K562 (cell line): ENCODE measurements at regions not wholly inside any gene's neighbourhood (a gene's known extent, or its start where the extent isn't known, plus 50 kb on each side); places are given as distances from the start of the nearest gene placed in this dataset.

Experiments used
- ATAC-seq: fragments of 200-7000 bp; cut with Tn5 transposase; 3 replicates; pipeline ENCODE4 v1.9.1; 2020; ENCODE audit warnings: moderate library complexity
- BruUV-seq: library from RNA; stranded (reverse); fragments of 400-500 nt; replicated peaks from 2 replicates; lab custom pipeline; 2021; lab: Mats Ljungman, UMichigan
- CTCF ChIA-PET: fragments of 300-600 bp; formaldehyde crosslinking; extraction: SDS; loops from one replicate; lab custom pipeline; 2021; ENCODE audit warnings: low intra/inter-chr PET ratio; lab: Yijun Ruan, JAX
- POLR2A ChIA-PET: fragments of 300-600, 350-650 bp; sonication (Branson Sonifier 250); formaldehyde crosslinking; extraction: SDS; loops from one replicate; lab custom pipeline; 2021; ENCODE audit warnings: antibody characterized with exemption, inconsistent platforms; lab: Yijun Ruan, JAX
- DNase-seq, 4 experiments: peaks; one replicate each; pipeline versions ENCODE4 v3.0.0 to v3.0.0-alpha.2; 2011 to 2018; ENCODE audit warnings: low spot score in 3 of 4, mixed read lengths in 3 of 4; ENCODE audit errors: extremely low read depth in 1 of 4
- FAIRE-seq: peaks from 2 replicates; lab custom pipeline; 2011; peaks lifted over from hg19 to GRCh38; lab: Jason Lieb, UNC
- H2AFZ ChIP-seq: 2 replicates; pipeline ENCODE4 v1.6.0; 2011; ENCODE audit warnings: low read depth, low read length, control low read depth, inconsistent platforms
- H3K27ac ChIP-seq: fragments of 200-600 bp; 3 replicates; pipeline ENCODE4 v1.8.0; 2011; ENCODE audit warnings: low read depth, mild to moderate bottlenecking, control low read depth, inconsistent platforms, low read length, moderate library complexity, mixed read lengths; ENCODE audit errors: extremely low read depth
- H3K27me3 ChIP-seq, 2 experiments: fragments of 300-600 bp in 1 of 2; 2 replicates in 1 of 2; 3 replicates in 1 of 2; pipeline versions ENCODE4 v1.6.0 to v1.8.0; 2011; ENCODE audit warnings: inconsistent platforms in 2 of 2, low read length in 2 of 2, mild to moderate bottlenecking in 1 of 2, mixed read lengths in 1 of 2, moderate library complexity in 1 of 2; ENCODE audit not compliant: control insufficient read depth in 2 of 2, insufficient read depth in 2 of 2
- H3K36me3 ChIP-seq: fragments of 300-600 bp; 3 replicates; pipeline ENCODE4 v1.8.0; 2011; ENCODE audit warnings: mild to moderate bottlenecking, low read length, inconsistent platforms; ENCODE audit not compliant: control insufficient read depth, insufficient read depth
- H3K4me1 ChIP-seq, 2 experiments: fragments of 200-600 bp in 1 of 2; replicated peaks in 1 of 2; 2 replicates in 1 of 2; 3 replicates in 1 of 2; pipeline versions ENCODE4 v1.5.1 to v1.8.0; 2011; ENCODE audit warnings: inconsistent platforms in 2 of 2, low read length in 2 of 2, mild to moderate bottlenecking in 1 of 2, mixed read lengths in 1 of 2, moderate library complexity in 1 of 2; ENCODE audit not compliant: control insufficient read depth in 2 of 2, insufficient read depth in 2 of 2
- H3K4me2 ChIP-seq: 2 replicates; pipeline ENCODE4 v1.6.1; 2011; ENCODE audit warnings: low read length, control low read depth, inconsistent platforms, mixed read lengths; ENCODE audit not compliant: insufficient read depth
- H3K4me3 ChIP-seq: fragments of 200-600 bp; sonication (generic), shearing (Covaris generic); 2 replicates; pipeline ENCODE4 v1.5.1; 2016; ENCODE audit warnings: control low read depth, inconsistent platforms
- H3K79me2 ChIP-seq: fragments of 200-600 bp; 3 replicates; pipeline ENCODE4 v1.8.0; 2011; ENCODE audit warnings: low read length, inconsistent platforms; ENCODE audit not compliant: control insufficient read depth, insufficient read depth
- H3K9ac ChIP-seq, 2 experiments: 2 replicates each; pipeline versions ENCODE4 v1.6.0 to v1.6.1; 2011; ENCODE audit warnings: low read depth in 2 of 2, low read length in 2 of 2, control low read depth in 1 of 2, inconsistent platforms in 1 of 2, mild to moderate bottlenecking in 1 of 2, mixed read lengths in 1 of 2; ENCODE audit not compliant: insufficient read depth in 1 of 2
- H3K9me1 ChIP-seq: one replicate; pipeline ENCODE4 v1.6.0; 2011; ENCODE audit warnings: inconsistent platforms, mild to moderate bottlenecking, low read length, moderate library complexity; ENCODE audit not compliant: control insufficient read depth, insufficient read depth
- H3K9me3 ChIP-seq: replicated peaks from 2 replicates; pipeline ENCODE4 v1.5.1; 2011; ENCODE audit warnings: low read depth, low read length, inconsistent platforms; ENCODE audit not compliant: control insufficient read depth, insufficient read depth
- H4K20me1 ChIP-seq: replicated peaks from 2 replicates; pipeline ENCODE4 v1.6.1; 2011; ENCODE audit warnings: low read length, inconsistent platforms, mixed read lengths; ENCODE audit not compliant: control insufficient read depth, insufficient read depth
- ETV5 ChIP-seq: sonication (generic); formaldehyde crosslinking; IDR thresholded peaks from 2 replicates; pipeline ENCODE4 v1.4.0; 2020; ENCODE audit warnings: low read depth, mild to moderate bottlenecking, missing genetic modification reagents
- FIP1L1 ChIP-seq: fragments of 200-400 bp; formaldehyde crosslinking; IDR thresholded peaks from 2 replicates; pipeline ENCODE4 v1.6.1; 2018; ENCODE audit warnings: mild to moderate bottlenecking, low read depth, low read length; ENCODE audit not compliant: poor library complexity, severe bottlenecking
- KLF10 ChIP-seq: fragments of 250-450 bp; sonication (Bioruptor Pico); IDR thresholded peaks from 2 replicates; pipeline ENCODE4 v1.6.1; 2021; ENCODE audit warnings: matching md5 sums
- NFRKB ChIP-seq: fragments of 450-650 bp; IDR thresholded peaks from 2 replicates; pipeline ENCODE4 v1.6.1; 2016; ENCODE audit warnings: low read depth
- PPARD ChIP-seq: fragments of 250-450 bp; sonication (Bioruptor Pico); IDR thresholded peaks from 2 replicates; pipeline ENCODE4 v1.8.0; 2022; ENCODE audit warnings: inconsistent platforms, mild to moderate bottlenecking, moderate library complexity
- SP2 ChIP-seq: IDR thresholded peaks from 2 replicates; pipeline ENCODE4 v1.6.1; 2011; ENCODE audit warnings: mild to moderate bottlenecking, low read depth, low read length, moderate library complexity; ENCODE audit not compliant: poor library complexity, severe bottlenecking; ENCODE audit errors: extremely low read depth
- STAT5A ChIP-seq: IDR thresholded peaks from 2 replicates; pipeline ENCODE4 v1.6.1; 2012; ENCODE audit warnings: low read length, inconsistent platforms, borderline replicate concordance
- ZFP36 ChIP-seq: fragments of 150-350 bp; IDR thresholded peaks from 2 replicates; pipeline ENCODE4 v1.6.1; 2018; ENCODE audit warnings: low read length, low read depth; ENCODE audit not compliant: partially characterized antibody
- WGBS: fragments of 100-300 bp; shearing (Covaris generic); methylation state at CpG from one replicate; pipeline ENCODE4 v1.1.6; 2016; ENCODE audit warnings: low coverage, mixed read lengths; ENCODE audit not compliant: insufficient coverage; ENCODE audit errors: missing lambda C conversion rate; 5-methylcytosine and 5-hydroxymethylcytosine counted together
- in situ Hi-C: fragments of 300-500 bp; cut with MboI; formaldehyde crosslinking; loops from 4 replicates; pipeline ENCODE4 v1.15.0; 2018; ENCODE audit warnings: inconsistent platforms, mixed read lengths
- intact Hi-C: fragments of 100-400 bp; cut with micrococcal nuclease; formaldehyde crosslinking; loops from 2 replicates; pipeline ENCODE4 v1.14.2; 2022
- TF ChIP-seq, protein P1 (sequence below): IDR thresholded peaks from 2 replicates; pipeline ENCODE4 v1.6.1; 2011; ENCODE audit not compliant: insufficient read length; ENCODE audit errors: extremely low read depth
- TF ChIP-seq, protein P2 (sequence below): fragments of 250-450 bp; sonication (Bioruptor Pico); IDR thresholded peaks from 2 replicates; pipeline ENCODE4 v1.5.0; 2020; ENCODE audit warnings: mild to moderate bottlenecking, borderline replicate concordance
- TF ChIP-seq, protein P3 (sequence below): fragments of 450-650 bp; formaldehyde crosslinking; IDR thresholded peaks from 2 replicates; pipeline ENCODE4 v1.4.0; 2020; ENCODE audit warnings: mild to moderate bottlenecking, moderate library complexity
- TF ChIP-seq, protein P4 (sequence below): fragments of 250-450 bp; sonication (Bioruptor Pico); IDR thresholded peaks from 2 replicates; pipeline ENCODE4 v1.8.0; 2021; ENCODE audit warnings: moderate library complexity, mild to moderate bottlenecking, inconsistent platforms

DNA sequence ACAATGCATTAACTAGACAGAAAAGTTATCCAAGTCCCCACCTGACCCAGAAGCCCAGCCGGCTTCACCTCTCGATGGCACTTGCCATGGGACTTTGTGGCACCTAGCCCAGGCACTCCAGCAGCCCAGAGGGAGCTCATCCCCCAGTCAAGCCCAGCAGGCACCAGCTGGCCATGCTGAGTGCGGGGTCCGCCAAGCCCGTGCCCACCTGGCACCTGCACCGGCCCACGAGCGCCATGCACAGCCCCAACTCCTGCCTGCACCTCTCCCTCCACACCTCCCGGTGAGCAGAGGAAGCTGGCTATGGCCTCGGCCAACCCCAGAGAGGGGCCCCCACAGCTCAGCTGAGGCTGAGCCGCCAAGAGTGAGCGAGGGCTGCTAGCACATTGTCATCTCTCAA, 1759.1 kb downstream of the OLFM4 start:
- H3K4me2 ChIP-seq: no peak overlapping the region
- no peak for ATAC-seq
- CTCF ChIA-PET: no interaction called here
- no peaks in the 10 kb centered on the region for H3K79me2 ChIP-seq
- no peak overlapping the region for H3K4me3 ChIP-seq
- no peaks in the 10 kb centered on the region for H4K20me1 ChIP-seq
- no peak overlapping the region for H3K9ac ChIP-seq
- in situ Hi-C loops: no loop called here
- H3K4me1 ChIP-seq: no peaks in the 10 kb centered on the region
- no peaks in the 10 kb centered on the region for H3K36me3 ChIP-seq
- WGBS: 3% methylated on average over 6 of the region's 12 CpGs
- H3K9me3 ChIP-seq: no peaks in the 10 kb centered on the region
- no peak overlapping the region for H3K27ac ChIP-seq
- no peak for FAIRE-seq
- H2AFZ ChIP-seq: no peak overlapping the region
- BruUV-seq: no TSS peak
- no peaks in the 10 kb centered on the region for H3K27me3 ChIP-seq
- intact Hi-C loops: no loop called here
- TF ChIP-seq NFRKB: no peak
- TF ChIP-seq KLF10 (CRISPR knock-in tag): no peak
- no peak for TF ChIP-seq STAT5A
- TF ChIP-seq, protein P1, sequence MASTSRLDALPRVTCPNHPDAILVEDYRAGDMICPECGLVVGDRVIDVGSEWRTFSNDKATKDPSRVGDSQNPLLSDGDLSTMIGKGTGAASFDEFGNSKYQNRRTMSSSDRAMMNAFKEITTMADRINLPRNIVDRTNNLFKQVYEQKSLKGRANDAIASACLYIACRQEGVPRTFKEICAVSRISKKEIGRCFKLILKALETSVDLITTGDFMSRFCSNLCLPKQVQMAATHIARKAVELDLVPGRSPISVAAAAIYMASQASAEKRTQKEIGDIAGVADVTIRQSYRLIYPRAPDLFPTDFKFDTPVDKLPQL: no peak
- TF ChIP-seq SP2: no peak
- TF ChIP-seq FIP1L1: no peak
- TF ChIP-seq, protein P2, sequence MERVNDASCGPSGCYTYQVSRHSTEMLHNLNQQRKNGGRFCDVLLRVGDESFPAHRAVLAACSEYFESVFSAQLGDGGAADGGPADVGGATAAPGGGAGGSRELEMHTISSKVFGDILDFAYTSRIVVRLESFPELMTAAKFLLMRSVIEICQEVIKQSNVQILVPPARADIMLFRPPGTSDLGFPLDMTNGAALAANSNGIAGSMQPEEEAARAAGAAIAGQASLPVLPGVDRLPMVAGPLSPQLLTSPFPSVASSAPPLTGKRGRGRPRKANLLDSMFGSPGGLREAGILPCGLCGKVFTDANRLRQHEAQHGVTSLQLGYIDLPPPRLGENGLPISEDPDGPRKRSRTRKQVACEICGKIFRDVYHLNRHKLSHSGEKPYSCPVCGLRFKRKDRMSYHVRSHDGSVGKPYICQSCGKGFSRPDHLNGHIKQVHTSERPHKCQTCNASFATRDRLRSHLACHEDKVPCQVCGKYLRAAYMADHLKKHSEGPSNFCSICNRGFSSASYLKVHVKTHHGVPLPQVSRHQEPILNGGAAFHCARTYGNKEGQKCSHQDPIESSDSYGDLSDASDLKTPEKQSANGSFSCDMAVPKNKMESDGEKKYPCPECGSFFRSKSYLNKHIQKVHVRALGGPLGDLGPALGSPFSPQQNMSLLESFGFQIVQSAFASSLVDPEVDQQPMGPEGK (CRISPR knock-in tag): no peak
- no peak for TF ChIP-seq ETV5 (CRISPR knock-in tag)
- TF ChIP-seq, protein P3, sequence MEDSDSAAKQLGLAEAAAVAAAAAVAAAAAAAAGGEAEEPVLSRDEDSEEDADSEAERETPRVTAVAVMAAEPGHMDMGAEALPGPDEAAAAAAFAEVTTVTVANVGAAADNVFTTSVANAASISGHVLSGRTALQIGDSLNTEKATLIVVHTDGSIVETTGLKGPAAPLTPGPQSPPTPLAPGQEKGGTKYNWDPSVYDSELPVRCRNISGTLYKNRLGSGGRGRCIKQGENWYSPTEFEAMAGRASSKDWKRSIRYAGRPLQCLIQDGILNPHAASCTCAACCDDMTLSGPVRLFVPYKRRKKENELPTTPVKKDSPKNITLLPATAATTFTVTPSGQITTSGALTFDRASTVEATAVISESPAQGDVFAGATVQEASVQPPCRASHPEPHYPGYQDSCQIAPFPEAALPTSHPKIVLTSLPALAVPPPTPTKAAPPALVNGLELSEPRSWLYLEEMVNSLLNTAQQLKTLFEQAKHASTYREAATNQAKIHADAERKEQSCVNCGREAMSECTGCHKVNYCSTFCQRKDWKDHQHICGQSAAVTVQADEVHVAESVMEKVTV (CRISPR knock-in tag): no peak
- TF ChIP-seq ZFP36: no peak
- TF ChIP-seq, protein P4, sequence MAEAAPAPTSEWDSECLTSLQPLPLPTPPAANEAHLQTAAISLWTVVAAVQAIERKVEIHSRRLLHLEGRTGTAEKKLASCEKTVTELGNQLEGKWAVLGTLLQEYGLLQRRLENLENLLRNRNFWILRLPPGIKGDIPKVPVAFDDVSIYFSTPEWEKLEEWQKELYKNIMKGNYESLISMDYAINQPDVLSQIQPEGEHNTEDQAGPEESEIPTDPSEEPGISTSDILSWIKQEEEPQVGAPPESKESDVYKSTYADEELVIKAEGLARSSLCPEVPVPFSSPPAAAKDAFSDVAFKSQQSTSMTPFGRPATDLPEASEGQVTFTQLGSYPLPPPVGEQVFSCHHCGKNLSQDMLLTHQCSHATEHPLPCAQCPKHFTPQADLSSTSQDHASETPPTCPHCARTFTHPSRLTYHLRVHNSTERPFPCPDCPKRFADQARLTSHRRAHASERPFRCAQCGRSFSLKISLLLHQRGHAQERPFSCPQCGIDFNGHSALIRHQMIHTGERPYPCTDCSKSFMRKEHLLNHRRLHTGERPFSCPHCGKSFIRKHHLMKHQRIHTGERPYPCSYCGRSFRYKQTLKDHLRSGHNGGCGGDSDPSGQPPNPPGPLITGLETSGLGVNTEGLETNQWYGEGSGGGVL (CRISPR knock-in tag): no peak
- TF ChIP-seq PPARD: no peak
- DNase-seq: no peak
- no peaks in the 10 kb centered on the region for H3K9me1 ChIP-seq
- POLR2A ChIA-PET: no interaction called here
